ENCODE measurements at regions not wholly inside any gene's neighbourhood (a gene's known extent, or its start where the extent isn't known, plus 50 kb on each side); places are given as distances from the start of the nearest gene placed in this dataset.

GRCh38 chr5:6228257-6229250 is 149.8 kb downstream of the MED10 start:
- TF ChIP-seq CTCF (IDR thresholded peaks at IDR 0.05) (no peak), POLR2A (IDR thresholded peaks at IDR 0.05) (no peak)
